A549 (cell line): ENCODE measurements at regions not wholly inside any gene's neighbourhood (a gene's known extent, or its start where the extent isn't known, plus 50 kb on each side); places are given as distances from the start of the nearest gene placed in this dataset.

Experiments
- ATAC-seq, 2 experiments: fragments of 200-7000 bp in 1 of 2; fragments of >200 bp in 1 of 2; cut with Nextera tagmentation in 1 of 2; cut with Tn5 transposase in 1 of 2; 3 replicates each; pipeline versions ENCODE4 v1.8.0 to v1.9.1; 2018 to 2020; ENCODE audit warnings: mild to moderate bottlenecking in 1 of 2, moderate library complexity in 1 of 2
- CTCF ChIA-PET: fragments of 300-600 bp; sonication (Branson Sonifier 250); formaldehyde crosslinking; extraction: SDS; loops from one replicate; lab custom pipeline; 2021; ENCODE audit warnings: antibody characterized with exemption, inconsistent platforms; lab: Yijun Ruan, JAX
- POLR2A ChIA-PET: fragments of 350-600 bp; formaldehyde crosslinking; extraction: SDS; loops from one replicate; lab custom pipeline; 2021; ENCODE audit warnings: antibody characterized with exemption, inconsistent platforms; lab: Yijun Ruan, JAX
- DNase-seq, 2 experiments: peaks; one replicate each; pipeline versions ENCODE4 v3.0.0 to v3.0.0-alpha.2; 2011 to 2016; ENCODE audit warnings: low read depth in 1 of 2, low spot score in 1 of 2
- FAIRE-seq: peaks from 2 replicates; lab custom pipeline; 2011; peaks lifted over from hg19 to GRCh38; lab: Jason Lieb, UNC
- H3K27ac ChIP-seq, 2 experiments: fragments of >200 bp; sonication (Bioruptor Twin); formaldehyde crosslinking; 3 replicates each; pipeline ENCODE4 v1.5.1; 2016 to 2017
- H3K4me1 ChIP-seq: fragments of >200 bp; sonication (Bioruptor Twin); formaldehyde crosslinking; 3 replicates; pipeline ENCODE4 v1.6.1; 2016
- H3K4me2 ChIP-seq: fragments of >200 bp; sonication (Bioruptor Twin); formaldehyde crosslinking; 3 replicates; pipeline ENCODE4 v1.6.1; 2016
- H3K4me3 ChIP-seq: fragments of >200 bp; sonication (Bioruptor Twin); formaldehyde crosslinking; 3 replicates; pipeline ENCODE4 v1.5.1; 2016
- H3K9me3 ChIP-seq: fragments of >200 bp; sonication (Bioruptor Twin); formaldehyde crosslinking; 3 replicates; pipeline ENCODE4 v1.6.1; 2016
- ATOH8 ChIP-seq: fragments of 250-450 bp; sonication (Bioruptor Pico); IDR thresholded peaks from 2 replicates; pipeline ENCODE4 v1.5.0; 2020; ENCODE audit warnings: low read depth, mild to moderate bottlenecking, moderate library complexity
- BCL3 ChIP-seq: fragments of >200 bp; sonication (Bioruptor Twin); formaldehyde crosslinking; IDR thresholded peaks from 3 replicates; pipeline ENCODE4 v1.6.1; 2016
- BHLHE40 ChIP-seq: IDR thresholded peaks from 2 replicates; pipeline ENCODE4 v1.6.1; 2012; ENCODE audit warnings: low read depth, low read length, inconsistent platforms
- CHD2 ChIP-seq: fragments of 150-350 bp; IDR thresholded peaks from 2 replicates; pipeline ENCODE4 v1.6.1; 2014; ENCODE audit warnings: low read length; ENCODE audit not compliant: partially characterized antibody
- CHD4 ChIP-seq: fragments of 200-600 bp; sonication (generic); IDR thresholded peaks from 2 replicates; pipeline ENCODE4 v1.6.1; 2016; ENCODE audit warnings: antibody characterized with exemption, mild to moderate bottlenecking, borderline replicate concordance
- E2F6 ChIP-seq: IDR thresholded peaks from 2 replicates; pipeline ENCODE4 v1.6.1; 2012; ENCODE audit warnings: low read depth, borderline replicate concordance
- EP300 ChIP-seq, 2 experiments: fragments of >200 bp; sonication (Bioruptor Twin); formaldehyde crosslinking; IDR thresholded peaks; 2 replicates in 1 of 2; 3 replicates in 1 of 2; pipeline ENCODE4 v1.6.1; 2016 to 2017
- FOXS1 ChIP-seq: fragments of 250-450 bp; sonication (Bioruptor Pico); IDR thresholded peaks from 2 replicates; pipeline ENCODE4 v1.5.0; 2020; ENCODE audit warnings: mild to moderate bottlenecking, moderate library complexity
- GATA3 ChIP-seq: IDR thresholded peaks from 2 replicates; pipeline ENCODE4 v1.6.1; 2012; ENCODE audit warnings: borderline replicate concordance
- HES2 ChIP-seq: fragments of >200 bp; sonication (Bioruptor Twin); formaldehyde crosslinking; IDR thresholded peaks from 2 replicates; pipeline ENCODE4 v1.6.1; 2016
- HOXA7 ChIP-seq: fragments of 250-450 bp; sonication (Bioruptor Pico); IDR thresholded peaks from 2 replicates; pipeline ENCODE4 v1.5.0; 2020; ENCODE audit warnings: mild to moderate bottlenecking, moderate library complexity
- JUN ChIP-seq, 2 experiments: fragments of >200 bp; sonication (Bioruptor Twin); formaldehyde crosslinking; IDR thresholded peaks; 2 replicates in 1 of 2; 3 replicates in 1 of 2; pipeline ENCODE4 v1.6.1; 2016 to 2017
- KDM1A ChIP-seq: fragments of 200-600 bp; sonication (generic); IDR thresholded peaks from 2 replicates; pipeline ENCODE4 v1.6.1; 2016; ENCODE audit warnings: low read depth, mild to moderate bottlenecking
- MYC ChIP-seq: IDR thresholded peaks from 2 replicates; pipeline ENCODE4 v1.6.1; 2012; ENCODE audit warnings: mild to moderate bottlenecking, inconsistent platforms, low read length, improper control_type of control experiment, borderline replicate concordance
- NFE2L2 ChIP-seq: fragments of 150-350 bp; conservative IDR thresholded peaks from 2 replicates; pipeline ENCODE4 v1.6.1; 2014; ENCODE audit warnings: low read length
- POLR2A ChIP-seq: IDR thresholded peaks from 2 replicates; pipeline ENCODE4 v1.6.1; 2012; ENCODE audit warnings: mild to moderate bottlenecking, low read length
- RCOR1 ChIP-seq: fragments of 150-350 bp; IDR thresholded peaks from 2 replicates; pipeline ENCODE4 v1.6.1; 2014; ENCODE audit warnings: antibody characterized with exemption, low read length, low read depth
- REST ChIP-seq: fragments of 200-600 bp; sonication (generic); IDR thresholded peaks from 2 replicates; pipeline ENCODE4 v1.6.1; 2016; ENCODE audit warnings: antibody characterized with exemption, mild to moderate bottlenecking, moderate library complexity
- SREBF2 ChIP-seq: fragments of 450-650 bp; IDR thresholded peaks from 2 replicates; pipeline ENCODE4 v1.6.1; 2014; ENCODE audit warnings: mild to moderate bottlenecking, moderate library complexity
- TFCP2L1 ChIP-seq: fragments of 250-450 bp; sonication (Bioruptor Pico); IDR thresholded peaks from 2 replicates; pipeline ENCODE4 v1.5.0; 2021; ENCODE audit warnings: mild to moderate bottlenecking
- ZC3H11A ChIP-seq: fragments of 450-650 bp; IDR thresholded peaks from 2 replicates; pipeline ENCODE4 v1.6.1; 2014; ENCODE audit warnings: antibody characterized with exemption, mild to moderate bottlenecking
- ZSCAN20 ChIP-seq: fragments of 250-450 bp; sonication (Bioruptor Pico); IDR thresholded peaks from 2 replicates; pipeline ENCODE4 v1.8.0; 2022; ENCODE audit warnings: mild to moderate bottlenecking, moderate library complexity
- WGBS: methylation state at CpG from one replicate; pipeline ENCODE4 v1.1.6; 2017; ENCODE audit errors: missing lambda C conversion rate; 5-methylcytosine and 5-hydroxymethylcytosine counted together

GRCh38 chr5:34547300-34548085, 108.6 kb upstream of the RAI14 start:
- ATAC-seq: no peak
- no peak for FAIRE-seq
- no peak for DNase-seq

GRCh38 chr5:34548086-34548403, 108.1 kb upstream of the RAI14 start:
- no peak for DNase-seq
- H3K27ac ChIP-seq: no peak overlapping the region
- no peak for ATAC-seq
- CTCF ChIA-PET: interaction anchor here (1.6 kb wide), 1 partner anchor 25 kb away, joined by 5 read pairs; no protein-coding TSS in a partner anchor
- TF ChIP-seq FOXS1 (CRISPR knock-in tag) (no peak), HES2 (no peak), HOXA7 (CRISPR knock-in tag) (no peak), BHLHE40 (no peak), CHD2 (no peak), REST (no peak), NFE2L2 (no peak)
- POLR2A ChIA-PET: no interaction called here
- H3K9me3 ChIP-seq: peaks cover 23% of the 10 kb centered on the region
- peaks cover 13% of the 10 kb centered on the region for H3K4me1 ChIP-seq
- no peak overlapping the region for H3K4me2 ChIP-seq
- WGBS: 86% methylated on average over 1 of the region's 1 CpG
- no peak overlapping the region for H3K4me3 ChIP-seq
- no peak for FAIRE-seq

More at GRCh38 chr5:34547300-34548085, 108.6 kb upstream of the RAI14 start:
- H3K27ac ChIP-seq: no peak overlapping the region
- no peak overlapping the region for H3K4me2 ChIP-seq
- peaks cover 13% of the 10 kb centered on the region for H3K4me1 ChIP-seq
- ChIA-PET CTCF (interaction anchor here (1.6 kb wide), 1 partner anchor 24 kb away, joined by 5 read pairs; no protein-coding TSS in a partner anchor), POLR2A (no interaction called here)
- H3K4me3 ChIP-seq: no peak overlapping the region
- 94% methylated on average over 2 of the region's 2 CpGs for WGBS
- peaks cover 23% of the 10 kb centered on the region for H3K9me3 ChIP-seq
- TF ChIP-seq E2F6 (no peak), ZSCAN20 (CRISPR knock-in tag) (no peak), EP300 (IDR thresholded peaks at IDR 0.05) (no peak), CHD4 (no peak), ATOH8 (no peak), BCL3 (no peak), TFCP2L1 (CRISPR knock-in tag) (no peak), SREBF2 (no peak), KDM1A (no peak), NFE2L2 (no peak), ZC3H11A (no peak), RCOR1 (no peak), POLR2A (no peak), MYC (no peak), JUN (IDR thresholded peaks at IDR 0.05) (no peak), GATA3 (no peak)
